Gastrocnemius medialis (tissue), 4 donors: ENCODE measurements at regions not wholly inside any gene's neighbourhood (a gene's known extent, or its start where the extent isn't known, plus 50 kb on each side); places are given as distances from the start of the nearest gene placed in this dataset.

ENCODE experiments used
- POLR2A ChIP-seq, 2 donors: fragments of 450-650 bp; IDR thresholded peaks; one replicate each; pipeline ENCODE4 v1.6.1; 2017; ENCODE audit warnings: antibody characterized with exemption in 2 of 2, mild to moderate bottlenecking in 2 of 2, moderate library complexity in 2 of 2
- TF ChIP-seq, protein P1 (sequence below), 5 experiments: fragments of 450-650 bp in 3 of 5; fragments of 200-600 bp in 2 of 5; sonication (generic) in 2 of 5; IDR thresholded peaks in 4 of 5; conservative IDR thresholded peaks in 1 of 5; 1 replicate in 4 of 5; 2 replicates in 1 of 5; pipeline ENCODE4 v1.5.1; 2016 to 2019; ENCODE audit warnings: antibody characterized with exemption in 5 of 5, mild to moderate bottlenecking in 3 of 5, moderate library complexity in 3 of 5

DNA sequence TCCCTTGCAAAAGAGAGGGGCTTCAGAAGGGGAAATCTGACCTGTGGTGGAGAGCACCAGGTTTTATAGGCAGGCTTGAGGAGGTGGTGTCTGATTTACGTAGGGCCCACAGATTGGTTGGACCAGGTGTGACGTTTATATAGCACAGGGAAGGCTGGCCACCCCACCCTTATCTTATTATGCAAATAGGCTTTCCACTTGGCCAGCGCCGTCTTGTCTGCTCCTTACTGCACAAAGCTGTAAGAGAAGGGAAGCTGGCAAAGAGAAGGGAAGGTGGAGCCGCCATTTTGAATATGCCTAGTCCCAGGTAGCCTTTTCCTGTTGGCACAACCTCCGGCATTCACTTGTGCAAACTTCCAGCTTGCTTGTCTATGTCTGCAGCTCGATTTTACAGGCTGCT is 221.4 kb downstream of the GATA3 start:
- TF ChIP-seq, protein P1, sequence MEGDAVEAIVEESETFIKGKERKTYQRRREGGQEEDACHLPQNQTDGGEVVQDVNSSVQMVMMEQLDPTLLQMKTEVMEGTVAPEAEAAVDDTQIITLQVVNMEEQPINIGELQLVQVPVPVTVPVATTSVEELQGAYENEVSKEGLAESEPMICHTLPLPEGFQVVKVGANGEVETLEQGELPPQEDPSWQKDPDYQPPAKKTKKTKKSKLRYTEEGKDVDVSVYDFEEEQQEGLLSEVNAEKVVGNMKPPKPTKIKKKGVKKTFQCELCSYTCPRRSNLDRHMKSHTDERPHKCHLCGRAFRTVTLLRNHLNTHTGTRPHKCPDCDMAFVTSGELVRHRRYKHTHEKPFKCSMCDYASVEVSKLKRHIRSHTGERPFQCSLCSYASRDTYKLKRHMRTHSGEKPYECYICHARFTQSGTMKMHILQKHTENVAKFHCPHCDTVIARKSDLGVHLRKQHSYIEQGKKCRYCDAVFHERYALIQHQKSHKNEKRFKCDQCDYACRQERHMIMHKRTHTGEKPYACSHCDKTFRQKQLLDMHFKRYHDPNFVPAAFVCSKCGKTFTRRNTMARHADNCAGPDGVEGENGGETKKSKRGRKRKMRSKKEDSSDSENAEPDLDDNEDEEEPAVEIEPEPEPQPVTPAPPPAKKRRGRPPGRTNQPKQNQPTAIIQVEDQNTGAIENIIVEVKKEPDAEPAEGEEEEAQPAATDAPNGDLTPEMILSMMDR (IDR thresholded peaks at IDR 0.05 in 4 of 5, conservative IDR thresholded peaks at IDR 0.05 in 1 of 5): no peak
- TF ChIP-seq POLR2A (IDR thresholded peaks at IDR 0.05): no peak
